ENCODE measurements at regions not wholly inside any gene's neighbourhood (a gene's known extent, or its start where the extent isn't known, plus 50 kb on each side); places are given as distances from the start of the nearest gene placed in this dataset.

GRCh38 chr5:62934319-62934718 is 355.7 kb downstream of the LRRC70 start:
- H2AFZ ChIP-seq (ENCODE audit: low read length) = no peak overlapping the region
- Mint-ChIP-seq H3K4me1 (peaks cover 6 to 7% of the 10 kb centered on the region in 2 experiments; a peak in 3 of 4 replicates), H3K36me3 (ENCODE audit: insufficient read depth in 1 of 3, low read depth in 3 of 3) (no peaks in the 10 kb centered on the region), H3K9me3 (no peaks in the 10 kb centered on the region), H3K4me3 (no peak overlapping the region), H3K27ac (no peak overlapping the region; a peak in 1 of 7 replicates), H3K27me3 (ENCODE audit: low read depth) (no peaks in the 10 kb centered on the region)
- no peak overlapping the region for H2BK12ac ChIP-seq (ENCODE audit: insufficient read length, low read depth, low read length)
- no peaks in the 10 kb centered on the region for H3K27me3 ChIP-seq (ENCODE audit: insufficient read depth, low read length)
- H3K4me1 ChIP-seq (ENCODE audit: insufficient read depth, low read length) = no peaks in the 10 kb centered on the region
- H3K79me1 ChIP-seq (ENCODE audit: insufficient read depth, low read depth, low read length, poor library complexity, severe bottlenecking) = no peaks in the 10 kb centered on the region
- H3K14ac ChIP-seq (ENCODE audit: insufficient read depth, low read length) = no peak overlapping the region
- no peak overlapping the region for H4K5ac ChIP-seq (ENCODE audit: insufficient read length, low read depth, low read length)
- no peaks in the 10 kb centered on the region for H4K20me1 ChIP-seq (ENCODE audit: control insufficient read depth, insufficient read depth, insufficient read length)
- H3K4ac ChIP-seq (ENCODE audit: low read depth, low read length) = no peak overlapping the region
- H2BK15ac ChIP-seq (ENCODE audit: low read depth, low read length) = no peak overlapping the region
- H4K91ac ChIP-seq (ENCODE audit: insufficient read length, low read depth, low read length) = no peak overlapping the region
- no peak for TF ChIP-seq CTCF (conservative IDR thresholded peaks at IDR 0.05)
- no CpG with 5 or more reads among the region's 1 CpG for WGBS (ENCODE audit: extremely low coverage, insufficient read length, low lambda C conversion rate)
- H3K79me2 ChIP-seq (ENCODE audit: insufficient read depth, low read length) = no peaks in the 10 kb centered on the region
- H3K56ac ChIP-seq (ENCODE audit: insufficient read length, low read depth, low read length) = no peak overlapping the region
- no peak overlapping the region for H3K9ac ChIP-seq (ENCODE audit: extremely low read depth, insufficient read length, low read length)
- H3K9me3 ChIP-seq (ENCODE audit: control insufficient read depth, low read depth, low read length) = no peaks in the 10 kb centered on the region
- no peak overlapping the region for H2BK5ac ChIP-seq (ENCODE audit: insufficient read length, low read length)
- no peak overlapping the region for H2AK5ac ChIP-seq (ENCODE audit: insufficient read length, low read length)
- no peak overlapping the region for H3T11ph ChIP-seq (ENCODE audit: low read length)
- no peak overlapping the region for H3K23ac ChIP-seq (ENCODE audit: insufficient read length, low read depth, low read length)
- DNase-seq = no peak
- H3K23me2 ChIP-seq (ENCODE audit: insufficient read length, low read depth, low read length, poor library complexity, severe bottlenecking) = no peaks in the 10 kb centered on the region
- no peak overlapping the region for H4K8ac ChIP-seq (replicated peaks; ENCODE audit: insufficient read length, low read depth, low read length)
- H2BK20ac ChIP-seq (ENCODE audit: low read depth, low read length, poor library complexity, severe bottlenecking) = no peak overlapping the region
- no peak overlapping the region for H3K27ac ChIP-seq (ENCODE audit: insufficient read length, low read depth, low read length)
- no peak overlapping the region for H2BK120ac ChIP-seq (ENCODE audit: low read depth, low read length, poor library complexity, severe bottlenecking)
- H3K18ac ChIP-seq (ENCODE audit: insufficient read length, low read depth, low read length) = no peak overlapping the region
- H3K4me2 ChIP-seq (ENCODE audit: insufficient read depth, insufficient read length, low read length) = no peak overlapping the region

Measured in H9 (cell line).